SU-DHL-6 (cell line): ENCODE measurements at regions not wholly inside any gene's neighbourhood (a gene's known extent, or its start where the extent isn't known, plus 50 kb on each side); places are given as distances from the start of the nearest gene placed in this dataset.
"Not testable (repeated sequence)": the region's sequence is repeated elsewhere in the genome, so short reads cannot be mapped to it uniquely, and the experiment has no call there.

Source experiments
- H2AFZ ChIP-seq: fragments of 200-600 bp; sonication (generic); 2 replicates; pipeline ENCODE4 v1.6.1; 2014; ENCODE audit warnings: low read depth, mild to moderate bottlenecking, moderate library complexity, mixed read lengths, antibody characterized with exemption, low read length; ENCODE audit not compliant: severe bottlenecking
- H3F3A ChIP-seq: fragments of 200-600 bp; shearing (Covaris generic); 2 replicates; pipeline ENCODE4 v1.6.0; 2016; ENCODE audit warnings: antibody characterized with exemption, mild to moderate bottlenecking; ENCODE audit not compliant: insufficient read depth
- H3K27ac ChIP-seq: fragments of 200-600 bp; sonication (generic); 2 replicates; pipeline ENCODE4 v1.5.1; 2016; ENCODE audit warnings: low read depth, mild to moderate bottlenecking, low read length, moderate library complexity, mixed read lengths
- H3K27me3 ChIP-seq: fragments of 200-600 bp; sonication (generic), shearing (Covaris generic); 2 replicates; pipeline ENCODE4 v1.6.0; 2014; ENCODE audit warnings: mild to moderate bottlenecking, low read length
- H3K36me3 ChIP-seq: fragments of 200-600 bp; sonication (generic); 2 replicates; pipeline ENCODE4 v1.6.1; 2014; ENCODE audit warnings: mild to moderate bottlenecking, low read length, mixed read lengths
- H3K4me2 ChIP-seq: fragments of 300-600, 200-600 bp; shearing (Covaris generic), sonication (generic); 2 replicates; pipeline ENCODE4 v1.6.0; 2014; ENCODE audit warnings: low read length, low read depth, mild to moderate bottlenecking; ENCODE audit not compliant: poor library complexity, severe bottlenecking
- H3K4me3 ChIP-seq: fragments of 200-600 bp; sonication (generic); 2 replicates; pipeline ENCODE4 v1.5.1; 2014; ENCODE audit warnings: antibody characterized with exemption, low read length, mild to moderate bottlenecking, mixed read lengths; ENCODE audit not compliant: insufficient read depth, poor library complexity, severe bottlenecking
- H3K79me2 ChIP-seq: fragments of 200-600 bp; sonication (generic); 2 replicates; pipeline ENCODE4 v1.6.1; 2014; ENCODE audit warnings: mild to moderate bottlenecking, low read length, moderate library complexity; ENCODE audit not compliant: insufficient read depth
- H3K9ac ChIP-seq: fragments of 200-600 bp; sonication (generic); 2 replicates; pipeline ENCODE4 v1.7.0; 2014; ENCODE audit warnings: mild to moderate bottlenecking, low read length
- H3K9me2 ChIP-seq: fragments of 200-600 bp; sonication (generic); replicated peaks from 2 replicates; pipeline ENCODE4 v1.6.1; 2014; ENCODE audit warnings: low read length; ENCODE audit not compliant: insufficient read depth
- H3K9me3 ChIP-seq: fragments of 200-600 bp; sonication (generic); 2 replicates; pipeline ENCODE4 v1.6.1; 2014; ENCODE audit warnings: low read length, mixed read lengths; ENCODE audit not compliant: insufficient read depth
- H4K20me1 ChIP-seq: fragments of 200-600 bp; sonication (generic); 2 replicates; pipeline ENCODE4 v1.6.1; 2014; ENCODE audit warnings: low read depth, mild to moderate bottlenecking, antibody characterized with exemption, low read length, moderate library complexity, mixed read lengths
- CTCF ChIP-seq: fragments of 200-600 bp; sonication (generic); IDR thresholded peaks from one replicate; pipeline ENCODE4 v1.5.1; 2017; ENCODE audit warnings: antibody characterized with exemption, mild to moderate bottlenecking, low read length, moderate library complexity; ENCODE audit not compliant: insufficient read depth, poor library complexity, severe bottlenecking
- EZH2phosphoT487 ChIP-seq: fragments of 200-600 bp; sonication (generic), shearing (Covaris generic); conservative IDR thresholded peaks from 2 replicates; pipeline ENCODE4 v1.6.1; 2018; ENCODE audit warnings: mild to moderate bottlenecking, antibody characterized with exemption, low read length, moderate library complexity, mixed read lengths

DNA sequence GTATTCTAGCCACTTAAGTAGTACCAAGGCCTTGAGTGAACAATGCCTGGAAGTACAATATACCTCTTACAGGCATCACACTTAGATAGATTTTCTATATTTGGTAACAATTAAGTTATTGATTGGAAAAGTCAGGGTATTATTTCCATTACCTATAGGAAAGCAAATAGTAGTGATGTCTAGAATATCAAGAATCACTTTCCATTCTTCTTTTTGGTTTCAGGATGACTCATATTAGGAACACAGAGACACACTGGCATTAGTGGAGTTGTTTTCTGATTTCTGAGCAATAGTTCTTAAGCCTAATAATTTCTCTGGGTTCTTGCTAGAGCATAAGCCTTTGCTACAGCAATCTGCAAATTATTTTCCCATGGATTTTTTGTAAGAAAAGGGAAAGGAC is 1640.0 kb upstream of the SEL1L start:
- no peak for TF ChIP-seq CTCF
- no peak for TF ChIP-seq EZH2phosphoT487
- H3K27ac ChIP-seq, result no peak overlapping the region
- H3K9me3 ChIP-seq, result no peaks in the 10 kb centered on the region

GRCh38 chr14:83184531-83184930 is 1650.9 kb upstream of the SEL1L start:
- Histone ChIP-seq H3K79me2 (no peaks in the 10 kb centered on the region), H3K27ac (no peak overlapping the region), H3K27me3 (no peaks in the 10 kb centered on the region), H3K4me2 (no peak overlapping the region), H3K9me3 (no peaks in the 10 kb centered on the region), H3F3A (no peaks in the 10 kb centered on the region), H3K9ac (no peak overlapping the region), H4K20me1 (no peaks in the 10 kb centered on the region), H2AFZ (no peak overlapping the region), H3K4me3 (no peak overlapping the region), H3K9me2 (no peaks in the 10 kb centered on the region), H3K36me3 (no peaks in the 10 kb centered on the region)
- no peak for TF ChIP-seq CTCF
- TF ChIP-seq EZH2phosphoT487, result no peak

More for the DNA sequence above, 1640.0 kb upstream of the SEL1L start:
- Histone ChIP-seq H3F3A (no peaks in the 10 kb centered on the region), H3K27me3 (no peaks in the 10 kb centered on the region), H4K20me1 (no peaks in the 10 kb centered on the region), H3K79me2 (no peaks in the 10 kb centered on the region), H3K9ac (no peak overlapping the region), H3K36me3 (no peaks in the 10 kb centered on the region), H2AFZ (no peak overlapping the region), H3K9me2 (no peaks in the 10 kb centered on the region; the same call in 1 of the 2 replicates), H3K4me2 (no peak overlapping the region), H3K4me3 (no peak overlapping the region)

GRCh38 chr14:83188311-83188710 is 1654.7 kb upstream of the SEL1L start:
- not testable (repeated sequence) for H3F3A ChIP-seq, H2AFZ ChIP-seq, H4K20me1 ChIP-seq, H3K9me2 ChIP-seq, H3K79me2 ChIP-seq, H3K36me3 ChIP-seq, H3K9ac ChIP-seq, H3K4me2 ChIP-seq, H3K27me3 ChIP-seq, H3K27ac ChIP-seq, H3K4me3 ChIP-seq, H3K9me3 ChIP-seq

DNA sequence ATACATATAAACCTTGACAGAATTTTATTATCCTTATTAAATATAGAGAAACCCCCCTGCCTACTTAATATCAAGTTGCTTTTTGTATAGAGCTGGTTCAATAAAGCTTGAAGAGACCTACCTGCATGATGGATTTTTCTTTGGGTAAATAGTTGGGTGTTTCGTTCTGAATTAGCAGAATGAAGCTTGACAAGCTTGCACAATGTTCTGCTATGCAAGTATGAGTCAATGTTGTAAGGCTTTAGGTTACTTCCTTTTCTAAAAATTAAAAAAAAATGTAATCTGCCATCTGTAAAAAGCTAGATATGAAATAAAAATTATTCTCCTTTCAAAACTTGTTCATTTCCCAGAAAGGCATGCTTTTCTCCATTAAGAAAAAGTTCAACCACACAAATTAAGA is 1662.6 kb upstream of the SEL1L start:
- H3K79me2 ChIP-seq, result no peaks in the 10 kb centered on the region
- no peaks in the 10 kb centered on the region for H3K27me3 ChIP-seq
- H3F3A ChIP-seq, result no peaks in the 10 kb centered on the region
- H3K9ac ChIP-seq, result no peak overlapping the region
- H3K9me2 ChIP-seq, result no peaks in the 10 kb centered on the region
- no peak overlapping the region for H3K4me3 ChIP-seq
- no peak overlapping the region for H3K4me2 ChIP-seq
- no peaks in the 10 kb centered on the region; the same call in 1 of the 2 replicates for H4K20me1 ChIP-seq
- no peaks in the 10 kb centered on the region for H3K9me3 ChIP-seq
- H2AFZ ChIP-seq, result no peak overlapping the region
- no peaks in the 10 kb centered on the region for H3K36me3 ChIP-seq
- H3K27ac ChIP-seq, result no peak overlapping the region
- no peak for TF ChIP-seq CTCF
